D721Med (cell line): ENCODE measurements at regions not wholly inside any gene's neighbourhood (a gene's known extent, or its start where the extent isn't known, plus 50 kb on each side); places are given as distances from the start of the nearest gene placed in this dataset.

Experiments
- DNase-seq: peaks from one replicate; pipeline ENCODE4 v3.0.0; 2011; ENCODE audit warnings: low spot score; ENCODE audit not compliant: insufficient read length
- FAIRE-seq: peaks from 2 replicates; lab custom pipeline; 2011; peaks lifted over from hg19 to GRCh38; lab: Jason Lieb, UNC
- CTCF ChIP-seq: IDR thresholded peaks from 2 replicates; pipeline ENCODE4 v1.5.1; 2012; ENCODE audit warnings: mild to moderate bottlenecking, control low read depth; ENCODE audit not compliant: insufficient read depth; ENCODE audit errors: missing control alignments

GRCh38 chr5:111596705-111597104 is 84.4 kb upstream of the STARD4 start:
- FAIRE-seq (no peak), DNase-seq (no peak)
- TF ChIP-seq CTCF: no peak

GRCh38 chr5:111595425-111595824 is 83.1 kb upstream of the STARD4 start:
- TF ChIP-seq CTCF: no peak
- FAIRE-seq (no peak), DNase-seq (no peak)

- no peak for DNase-seq
- no peak for FAIRE-seq
- no peak for TF ChIP-seq CTCF
These were observed 77.0 kb upstream of the STARD4 start for GRCh38 chr5:111589316-111589715.

GRCh38 chr5:111587728-111588127 is 75.4 kb upstream of the STARD4 start:
- no peak for DNase-seq
- FAIRE-seq: no peak
- no peak for TF ChIP-seq CTCF

GRCh38 chr5:111585946-111586345 is 73.6 kb upstream of the STARD4 start:
- DNase-seq (no peak), FAIRE-seq (no peak)

GRCh38 chr5:111585291-111585690 is 73.0 kb upstream of the STARD4 start:
- FAIRE-seq: no peak
- TF ChIP-seq CTCF: no peak
- no peak for DNase-seq

More at GRCh38 chr5:111585946-111586345, 73.6 kb upstream of the STARD4 start:
- TF ChIP-seq CTCF: no peak

GRCh38 chr5:111584651-111585050 is 72.3 kb upstream of the STARD4 start:
- DNase-seq: no peak
- no peak for TF ChIP-seq CTCF
- no peak for FAIRE-seq
